ENCODE measurements at regions not wholly inside any gene's neighbourhood (a gene's known extent, or its start where the extent isn't known, plus 50 kb on each side); places are given as distances from the start of the nearest gene placed in this dataset.

DNA sequence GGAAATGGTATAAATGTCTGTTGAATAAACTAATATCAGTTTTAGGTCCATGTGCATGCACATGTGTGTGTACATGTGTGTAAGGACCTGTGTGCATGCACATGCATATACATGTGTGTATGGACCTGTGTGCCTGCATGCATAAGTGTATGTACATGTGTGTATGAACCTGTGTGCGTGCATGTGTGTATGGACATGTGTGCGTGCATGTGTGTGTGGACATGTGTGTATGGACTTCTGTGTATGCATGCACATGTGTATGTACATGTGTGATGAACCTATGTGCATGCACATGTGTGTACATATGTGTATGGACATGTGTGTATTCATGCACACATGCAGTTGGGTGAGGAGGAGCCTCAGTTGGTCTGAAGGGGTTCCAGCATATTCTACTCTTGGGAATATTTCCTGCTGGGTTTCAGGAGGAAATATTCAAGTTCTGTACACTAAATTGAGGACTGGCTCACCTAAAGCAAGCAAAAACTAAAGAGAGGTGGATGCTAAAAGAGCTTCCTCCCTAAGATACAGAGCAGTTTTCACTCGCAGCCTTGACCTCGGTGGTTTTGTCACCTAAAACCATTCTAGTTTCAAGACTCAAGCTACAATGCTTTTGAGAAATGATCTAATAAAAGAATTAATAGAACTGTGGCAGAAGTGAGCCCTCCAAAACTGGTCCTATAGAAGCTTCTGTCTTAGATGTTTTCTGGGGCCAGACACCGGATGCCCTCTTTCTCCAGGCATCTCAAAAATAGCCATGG is 742.8 kb downstream of the MAFB start:
- no peak for TF ChIP-seq CTCF (IDR thresholded peaks at IDR 0.05)
- TF ChIP-seq POLR2AphosphoS5 (IDR thresholded peaks at IDR 0.05; ENCODE audit: insufficient read depth in 1 of 2, low read depth in 1 of 2) = no peak
